Epithelial cell of proximal tubule (primary cell): ENCODE measurements at regions not wholly inside any gene's neighbourhood (a gene's known extent, or its start where the extent isn't known, plus 50 kb on each side); places are given as distances from the start of the nearest gene placed in this dataset.

Experiments
- DNase-seq: peaks from one replicate; pipeline ENCODE4 v3.0.0-alpha.2; 2011; ENCODE audit warnings: low read depth
- H3K4me3 ChIP-seq: 2 replicates; pipeline ENCODE4 v1.5.1; 2011; ENCODE audit warnings: low read depth, mild to moderate bottlenecking, low read length
- CTCF ChIP-seq: conservative IDR thresholded peaks from 2 replicates; pipeline ENCODE4 v1.5.1; 2012; ENCODE audit warnings: low read depth, mild to moderate bottlenecking, low read length

GRCh38 chr1:218024211-218024720 lies 260.8 kb upstream of the RRP15 start:
- no peak for DNase-seq
- TF ChIP-seq CTCF: no peak
- H3K4me3 ChIP-seq: no peak overlapping the region

- TF ChIP-seq CTCF: no peak
- DNase-seq: no peak
- no peak overlapping the region for H3K4me3 ChIP-seq
Observed at GRCh38 chr1:218025454-218025853, 259.6 kb upstream of the RRP15 start.

GRCh38 chr1:218027152-218027551 lies 257.9 kb upstream of the RRP15 start:
- H3K4me3 ChIP-seq: no peak overlapping the region
- TF ChIP-seq CTCF: no peak
- DNase-seq: no peak

- H3K4me3 ChIP-seq: no peak overlapping the region
- no peak for TF ChIP-seq CTCF
- no peak for DNase-seq
Observed at GRCh38 chr1:218030846-218031245, 254.2 kb upstream of the RRP15 start.

- H3K4me3 ChIP-seq: no peak overlapping the region
Observed at GRCh38 chr1:218031901-218032300, 253.2 kb upstream of the RRP15 start.

GRCh38 chr1:218034468-218034867 lies 250.6 kb upstream of the RRP15 start:
- TF ChIP-seq CTCF: no peak
- DNase-seq: no peak
- no peak overlapping the region for H3K4me3 ChIP-seq

More at GRCh38 chr1:218031901-218032300, 253.2 kb upstream of the RRP15 start:
- TF ChIP-seq CTCF: no peak
- DNase-seq: no peak

- no peak for TF ChIP-seq CTCF
- no peak overlapping the region for H3K4me3 ChIP-seq
- no peak for DNase-seq
Observed at GRCh38 chr1:218048828-218049420, 236.2 kb upstream of the RRP15 start.
